GM12891 (cell line): ENCODE measurements at regions not wholly inside any gene's neighbourhood (a gene's known extent, or its start where the extent isn't known, plus 50 kb on each side); places are given as distances from the start of the nearest gene placed in this dataset.

ENCODE experiments used
- DNase-seq: peaks from one replicate; pipeline ENCODE4 v3.0.0; 2011; ENCODE audit warnings: low spot score; ENCODE audit not compliant: insufficient read length
- FAIRE-seq: peaks from 2 replicates; lab custom pipeline; 2011; peaks lifted over from hg19 to GRCh38; lab: Jason Lieb, UNC
- PAX5 ChIP-seq: IDR thresholded peaks from 2 replicates; pipeline ENCODE4 v1.6.1; 2011; ENCODE audit warnings: low read length, moderate library complexity, mild to moderate bottlenecking; ENCODE audit not compliant: insufficient read depth, severe bottlenecking
- POLR2A ChIP-seq: IDR thresholded peaks from 2 replicates; pipeline ENCODE4 v1.6.1; 2011; ENCODE audit warnings: low read depth, low read length, control low read depth
- POLR2AphosphoS5 ChIP-seq: IDR thresholded peaks from 2 replicates; pipeline ENCODE4 v1.6.1; 2011; ENCODE audit warnings: low read depth, low read length, control low read depth
- POU2F2 ChIP-seq: IDR thresholded peaks from 2 replicates; pipeline ENCODE4 v1.6.1; 2011; ENCODE audit warnings: low read depth, mild to moderate bottlenecking, control low read depth, low read length, moderate library complexity
- SPI1 ChIP-seq: IDR thresholded peaks from 2 replicates; pipeline ENCODE4 v1.6.1; 2011; ENCODE audit warnings: low read depth, low read length, control low read depth
- TAF1 ChIP-seq: IDR thresholded peaks from 2 replicates; pipeline ENCODE4 v1.6.1; 2011; ENCODE audit warnings: low read depth, low read length, control low read depth

DNA sequence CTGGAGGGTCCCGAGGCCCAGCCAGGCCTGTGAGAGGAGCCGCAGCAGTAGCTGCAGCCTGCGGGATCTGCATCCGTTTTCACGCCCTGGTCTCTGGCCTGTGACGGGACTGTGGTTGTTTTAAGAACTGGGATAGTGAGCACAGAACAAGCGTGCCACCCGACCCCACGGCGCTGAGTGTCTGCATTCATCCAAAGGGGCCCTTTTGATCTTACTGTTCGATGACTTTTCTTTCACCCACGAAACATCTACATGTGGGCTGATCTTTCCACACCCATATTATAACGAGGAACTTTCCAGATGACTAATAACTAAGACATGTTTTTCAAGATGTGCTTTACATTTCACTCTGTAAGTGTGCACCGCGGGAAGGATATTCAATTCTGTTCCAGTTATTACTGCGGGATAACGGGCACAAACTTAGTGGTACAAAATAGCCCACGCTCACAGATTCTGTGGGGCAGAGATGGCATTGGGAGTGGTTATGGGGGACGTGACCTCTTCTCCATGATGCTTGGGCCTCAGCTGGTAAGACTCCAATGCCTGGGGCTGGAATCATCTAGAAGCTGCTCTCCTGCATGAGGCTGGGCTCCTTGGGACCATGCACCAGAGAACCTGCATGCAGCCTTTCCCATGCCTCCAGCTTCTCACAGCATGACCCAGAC is 165.0 kb downstream of the SYK start:
- TF ChIP-seq POLR2AphosphoS5 (no peak), POU2F2 (no peak), PAX5 (no peak), TAF1 (no peak), SPI1 (no peak), POLR2A (no peak)
- no peak for DNase-seq
- no peak for FAIRE-seq

DNA sequence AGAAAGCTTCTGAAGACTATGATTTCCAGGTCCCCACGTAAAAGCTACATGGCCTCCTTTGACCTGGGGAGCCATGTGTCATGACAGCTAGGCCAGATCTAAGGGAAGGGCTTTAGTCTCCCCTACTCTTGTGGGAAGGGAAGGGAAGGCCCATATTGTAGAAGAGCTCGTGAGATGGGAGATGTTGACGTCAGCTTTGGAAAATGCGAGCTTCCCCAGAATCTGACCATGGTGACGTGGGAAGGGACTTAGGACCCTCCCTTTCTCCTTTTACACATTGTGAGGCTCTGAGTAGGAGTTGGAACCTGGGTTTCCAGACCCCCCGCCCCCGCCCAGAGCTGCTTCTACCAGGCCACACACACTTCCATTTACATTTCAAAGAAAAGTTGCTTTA is 165.5 kb downstream of the SYK start:
- no peak for TF ChIP-seq POU2F2
- TF ChIP-seq POLR2AphosphoS5, result no peak
- no peak for TF ChIP-seq SPI1
- no peak for TF ChIP-seq TAF1
- no peak for TF ChIP-seq PAX5
- TF ChIP-seq POLR2A, result no peak
- FAIRE-seq (no peak), DNase-seq (no peak)

DNA sequence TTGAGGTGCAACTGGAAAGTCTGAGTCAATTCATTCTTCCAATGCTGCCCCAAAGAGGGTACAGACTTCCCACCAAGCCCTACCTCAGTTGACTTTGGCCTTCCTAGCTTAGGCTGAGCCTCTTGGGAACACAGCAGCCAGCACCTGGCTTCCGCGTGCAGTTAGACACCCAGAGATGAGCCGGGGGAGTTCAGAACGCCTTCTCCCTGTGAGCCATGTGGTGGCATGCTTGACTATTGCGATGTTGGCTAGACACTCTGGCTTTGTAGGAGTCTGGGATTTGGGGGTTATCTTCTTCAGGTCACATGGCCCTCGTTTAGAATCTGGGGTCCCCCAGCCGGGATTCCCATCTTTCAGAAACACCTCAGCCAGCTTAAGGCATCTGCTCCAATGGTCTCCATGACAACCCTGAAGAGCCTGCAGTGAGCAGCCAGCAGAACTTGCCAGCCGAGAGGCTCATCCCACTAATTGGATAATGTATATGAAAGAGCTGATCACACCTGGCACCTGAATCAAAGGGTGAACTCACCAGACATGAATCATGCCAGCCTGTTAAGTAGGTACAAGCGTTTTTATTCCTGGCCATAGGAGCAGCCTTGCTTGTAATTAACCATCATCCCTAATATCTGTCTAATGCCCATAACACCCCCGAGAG is 167.5 kb downstream of the SYK start:
- FAIRE-seq, result no peak

DNA sequence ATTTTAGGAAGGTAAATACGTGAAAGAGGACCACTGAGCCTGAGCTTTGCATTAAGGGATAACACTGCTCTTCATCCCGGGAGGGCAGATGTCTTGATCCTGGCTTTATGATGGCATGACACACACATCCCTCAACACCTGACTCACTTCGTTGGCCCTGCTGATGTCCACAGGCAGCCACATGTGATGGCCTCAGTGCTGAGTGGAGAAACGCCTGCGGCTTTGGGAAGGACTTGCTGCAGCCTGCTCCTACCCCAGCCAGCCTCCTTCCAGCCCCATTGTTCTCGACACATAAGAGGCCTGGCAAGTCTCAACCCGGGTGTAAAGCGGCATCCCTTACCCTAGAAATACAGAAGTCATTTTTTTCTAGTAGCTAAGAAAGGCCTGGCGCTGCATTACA is 169.0 kb downstream of the SYK start:
- TF ChIP-seq POLR2AphosphoS5, result no peak
- TF ChIP-seq POLR2A, result no peak
- TF ChIP-seq POU2F2, result no peak
- TF ChIP-seq TAF1, result no peak
- TF ChIP-seq PAX5, result no peak
- TF ChIP-seq SPI1, result no peak
- FAIRE-seq (no peak), DNase-seq (no peak)

More for the DNA sequence above, 167.5 kb downstream of the SYK start:
- TF ChIP-seq POU2F2, result no peak
- TF ChIP-seq POLR2AphosphoS5, result no peak
- no peak for TF ChIP-seq POLR2A
- no peak for TF ChIP-seq TAF1
- no peak for TF ChIP-seq PAX5
- no peak for TF ChIP-seq SPI1
- no peak for DNase-seq

DNA sequence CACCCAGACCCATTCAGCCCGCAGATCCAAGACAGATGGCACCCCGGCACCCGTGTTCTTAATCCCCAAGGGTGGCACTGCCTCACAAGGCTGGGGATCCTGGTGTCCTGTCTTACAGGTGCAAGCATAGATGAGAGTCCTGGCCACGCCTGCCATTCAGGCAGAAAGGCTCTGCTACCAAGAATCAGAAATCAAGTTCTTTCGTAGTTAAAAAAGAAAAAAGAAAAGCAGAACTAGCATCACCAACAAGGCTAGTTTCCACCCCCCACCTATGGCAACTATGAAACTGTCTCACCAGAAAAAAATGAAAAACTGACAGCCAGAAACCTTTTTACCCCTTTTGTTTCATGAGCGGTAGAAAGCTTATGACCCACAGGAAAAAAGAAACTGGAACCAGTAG is 170.4 kb downstream of the SYK start:
- no peak for TF ChIP-seq POU2F2
- TF ChIP-seq SPI1, result no peak
- no peak for TF ChIP-seq POLR2A
- TF ChIP-seq POLR2AphosphoS5, result no peak
- TF ChIP-seq PAX5, result no peak
- no peak for TF ChIP-seq TAF1
- FAIRE-seq (no peak), DNase-seq (no peak)

DNA sequence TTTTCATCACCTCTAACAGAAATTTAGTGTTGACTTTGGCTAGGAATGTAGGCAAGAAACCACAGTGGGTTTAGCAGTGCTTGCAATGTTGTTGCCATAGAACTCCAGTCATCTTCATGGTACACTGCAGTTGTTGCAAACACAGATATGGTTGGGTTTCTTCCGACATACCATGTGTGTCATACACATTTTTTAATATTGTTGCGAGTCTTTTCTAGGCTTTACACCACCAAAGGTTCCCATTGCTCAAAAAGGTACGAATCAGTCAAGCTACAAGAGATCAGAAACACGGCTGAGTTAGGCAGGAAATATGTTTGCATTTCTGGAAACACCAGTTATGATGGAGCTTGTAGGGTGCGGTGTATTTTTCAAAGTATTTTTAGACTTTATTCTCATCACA is 172.4 kb downstream of the SYK start:
- no peak for DNase-seq
- FAIRE-seq, result no peak

DNA sequence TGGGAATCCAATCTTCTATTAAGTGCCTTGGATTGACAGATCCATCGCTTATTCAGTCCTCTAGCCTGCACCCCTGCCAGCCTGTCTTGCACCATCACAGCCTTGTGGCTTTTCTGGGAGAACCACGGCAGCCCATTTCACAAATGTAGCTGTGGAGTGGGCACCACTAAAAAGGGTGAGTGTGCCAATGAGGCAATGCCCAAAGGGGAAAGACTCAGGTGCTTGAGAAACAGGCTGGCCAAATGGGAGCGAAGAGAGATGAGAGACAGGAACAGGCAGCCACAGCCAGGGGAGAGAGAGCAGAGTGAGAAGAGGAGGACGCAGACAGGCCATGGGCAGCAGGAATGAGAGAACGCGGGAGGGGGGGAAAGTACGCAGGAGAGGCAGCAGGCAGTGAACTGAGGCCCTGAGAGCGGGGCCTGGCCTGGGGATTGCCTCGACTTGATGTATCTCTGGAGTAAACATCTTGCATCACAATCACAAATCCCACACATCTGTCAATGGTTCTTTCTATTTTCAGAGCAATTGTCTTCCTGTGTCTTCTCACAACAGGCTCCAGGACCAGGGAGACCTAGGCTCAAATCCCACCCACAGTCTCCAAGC is 173.1 kb downstream of the SYK start:
- FAIRE-seq (no peak), DNase-seq (no peak)
- TF ChIP-seq POLR2A (no peak), POU2F2 (no peak), SPI1 (no peak), TAF1 (no peak), PAX5 (no peak), POLR2AphosphoS5 (no peak)

More for the DNA sequence above, 172.4 kb downstream of the SYK start:
- no peak for TF ChIP-seq PAX5

DNA sequence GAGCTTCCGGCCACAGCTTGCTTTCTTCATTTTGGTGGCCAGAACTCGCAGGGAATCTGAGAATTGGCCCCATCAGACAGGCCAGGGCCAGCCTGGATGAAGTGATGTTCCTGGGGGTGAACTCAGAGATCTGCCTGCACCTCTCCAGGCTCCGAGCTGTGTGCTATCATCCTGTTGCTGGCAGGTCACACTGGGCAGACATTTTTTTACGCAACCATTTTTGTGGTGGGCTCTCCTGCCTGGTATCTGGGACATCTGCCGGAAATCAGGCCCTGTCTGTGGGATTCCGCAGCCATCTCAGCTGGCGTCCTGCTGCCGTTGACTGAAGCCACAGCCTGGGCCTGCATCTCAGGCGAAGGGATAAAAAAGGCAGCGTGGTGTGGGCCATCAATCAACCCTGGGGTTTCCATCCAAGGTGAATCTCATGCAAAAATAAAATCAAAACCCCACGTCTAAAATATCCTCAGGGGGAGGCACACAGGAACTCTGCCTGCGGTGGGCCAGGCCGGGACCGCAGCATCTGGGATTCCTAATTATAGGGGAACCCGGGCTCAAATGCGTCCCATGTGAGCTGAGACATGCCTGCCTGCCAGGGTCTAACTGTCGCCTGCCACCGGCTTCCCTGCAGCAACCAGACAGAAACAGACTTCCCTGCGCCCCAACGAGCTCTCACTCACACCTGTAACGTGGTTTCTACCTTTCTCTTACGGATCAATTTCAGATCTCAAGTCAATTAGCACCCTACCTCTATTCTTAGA is 174.3 kb downstream of the SYK start:
- TF ChIP-seq PAX5 (no peak), TAF1 (no peak), SPI1 (no peak), POLR2AphosphoS5 (no peak), POU2F2 (no peak), POLR2A (no peak)
- no peak for FAIRE-seq
- no peak for DNase-seq

DNA sequence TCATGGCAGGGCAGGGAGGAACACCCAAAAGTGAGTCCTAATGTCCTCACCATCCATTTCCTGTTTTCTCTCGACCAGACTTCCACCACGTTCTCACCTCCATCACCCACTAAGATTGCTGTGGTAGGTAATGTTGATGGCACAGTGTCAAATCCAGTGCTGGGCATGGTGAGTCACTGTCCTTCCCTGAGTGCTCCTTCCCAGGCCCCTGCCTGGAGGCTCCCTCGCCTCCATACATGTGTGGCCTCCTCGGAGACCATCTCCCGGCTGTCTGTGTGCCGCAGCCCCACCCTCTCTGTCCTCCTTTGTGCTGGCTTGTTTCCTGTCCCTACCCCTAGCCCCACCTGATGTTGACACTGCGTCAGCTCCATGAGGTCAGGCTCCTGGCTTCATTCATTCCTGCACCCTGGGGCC is 177.5 kb downstream of the SYK start:
- DNase-seq, result no peak
- TF ChIP-seq PAX5 (no peak), POLR2AphosphoS5 (no peak), SPI1 (no peak), POU2F2 (no peak), POLR2A (no peak), TAF1 (no peak)
- FAIRE-seq, result no peak
